HL-60 (cell line): ENCODE measurements at regions not wholly inside any gene's neighbourhood (a gene's known extent, or its start where the extent isn't known, plus 50 kb on each side); places are given as distances from the start of the nearest gene placed in this dataset.

ENCODE experiments used
- DNase-seq, 2 experiments: peaks; one replicate each; pipeline ENCODE4 v3.0.0-alpha.2; 2010 to 2020; ENCODE audit warnings: low read depth in 1 of 2, low spot score in 1 of 2
- H3K27ac ChIP-seq: fragments of 250-450 bp; sonication (Bioruptor Pico); replicated peaks from 2 replicates; pipeline ENCODE4 v1.5.1; 2020; ENCODE audit warnings: mild to moderate bottlenecking, moderate library complexity
- H3K27me3 ChIP-seq: fragments of 250-450 bp; sonication (Bioruptor Pico); 2 replicates; pipeline ENCODE4 v1.5.1; 2021; ENCODE audit warnings: mild to moderate bottlenecking, moderate library complexity; ENCODE audit not compliant: insufficient read depth, poor library complexity, severe bottlenecking
- H3K4me3 ChIP-seq: replicated peaks from 2 replicates; pipeline ENCODE4 v1.5.1; 2011; ENCODE audit warnings: mild to moderate bottlenecking, control low read depth, low read length; ENCODE audit not compliant: insufficient read depth
- GABPA ChIP-seq: IDR thresholded peaks from 2 replicates; pipeline ENCODE4 v1.6.1; 2012; ENCODE audit warnings: low read depth
- POLR2AphosphoS5 ChIP-seq: IDR thresholded peaks from 2 replicates; pipeline ENCODE4 v1.6.1; 2012; ENCODE audit warnings: low read depth
- SPI1 ChIP-seq: IDR thresholded peaks from 2 replicates; pipeline ENCODE4 v1.6.1; 2012; ENCODE audit warnings: low read depth, mild to moderate bottlenecking, borderline replicate concordance
- TF ChIP-seq, protein P1 (sequence below): IDR thresholded peaks from 2 replicates; pipeline ENCODE4 v1.6.1; 2012; ENCODE audit warnings: low read depth; ENCODE audit not compliant: insufficient replicate concordance
- TF ChIP-seq, protein P2 (sequence below): IDR thresholded peaks from one replicate; pipeline ENCODE4 v1.5.1; 2011; ENCODE audit warnings: low read length, control low read depth, inconsistent platforms; ENCODE audit not compliant: insufficient read depth

DNA sequence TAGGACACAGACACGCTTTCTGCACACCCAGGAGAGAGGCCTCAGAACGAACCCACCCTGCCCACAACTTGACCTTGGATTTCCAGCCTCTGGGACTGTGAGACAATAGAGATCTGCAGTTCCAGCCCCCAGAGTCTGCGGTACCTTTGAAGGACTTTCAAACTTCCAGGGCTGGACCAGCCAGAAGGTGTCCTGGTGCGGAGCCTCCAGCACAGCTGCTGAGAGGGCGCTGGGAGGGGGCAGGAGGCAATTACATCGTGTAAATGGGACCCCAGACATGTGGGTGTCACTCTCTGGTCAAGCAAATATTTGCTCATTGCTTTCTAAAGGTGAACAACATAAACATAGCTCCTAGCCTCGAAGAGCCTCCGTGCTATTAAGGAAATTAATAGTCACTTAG lies 58.7 kb upstream of the ACTRT2 start:
- no peak for DNase-seq
- Histone ChIP-seq H3K27me3 (no peaks in the 10 kb centered on the region), H3K27ac (no peak overlapping the region), H3K4me3 (no peak overlapping the region)
- TF ChIP-seq GABPA (no peak), SPI1 (no peak)
- TF ChIP-seq, protein P1, sequence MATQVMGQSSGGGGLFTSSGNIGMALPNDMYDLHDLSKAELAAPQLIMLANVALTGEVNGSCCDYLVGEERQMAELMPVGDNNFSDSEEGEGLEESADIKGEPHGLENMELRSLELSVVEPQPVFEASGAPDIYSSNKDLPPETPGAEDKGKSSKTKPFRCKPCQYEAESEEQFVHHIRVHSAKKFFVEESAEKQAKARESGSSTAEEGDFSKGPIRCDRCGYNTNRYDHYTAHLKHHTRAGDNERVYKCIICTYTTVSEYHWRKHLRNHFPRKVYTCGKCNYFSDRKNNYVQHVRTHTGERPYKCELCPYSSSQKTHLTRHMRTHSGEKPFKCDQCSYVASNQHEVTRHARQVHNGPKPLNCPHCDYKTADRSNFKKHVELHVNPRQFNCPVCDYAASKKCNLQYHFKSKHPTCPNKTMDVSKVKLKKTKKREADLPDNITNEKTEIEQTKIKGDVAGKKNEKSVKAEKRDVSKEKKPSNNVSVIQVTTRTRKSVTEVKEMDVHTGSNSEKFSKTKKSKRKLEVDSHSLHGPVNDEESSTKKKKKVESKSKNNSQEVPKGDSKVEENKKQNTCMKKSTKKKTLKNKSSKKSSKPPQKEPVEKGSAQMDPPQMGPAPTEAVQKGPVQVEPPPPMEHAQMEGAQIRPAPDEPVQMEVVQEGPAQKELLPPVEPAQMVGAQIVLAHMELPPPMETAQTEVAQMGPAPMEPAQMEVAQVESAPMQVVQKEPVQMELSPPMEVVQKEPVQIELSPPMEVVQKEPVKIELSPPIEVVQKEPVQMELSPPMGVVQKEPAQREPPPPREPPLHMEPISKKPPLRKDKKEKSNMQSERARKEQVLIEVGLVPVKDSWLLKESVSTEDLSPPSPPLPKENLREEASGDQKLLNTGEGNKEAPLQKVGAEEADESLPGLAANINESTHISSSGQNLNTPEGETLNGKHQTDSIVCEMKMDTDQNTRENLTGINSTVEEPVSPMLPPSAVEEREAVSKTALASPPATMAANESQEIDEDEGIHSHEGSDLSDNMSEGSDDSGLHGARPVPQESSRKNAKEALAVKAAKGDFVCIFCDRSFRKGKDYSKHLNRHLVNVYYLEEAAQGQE = no peak

DNA sequence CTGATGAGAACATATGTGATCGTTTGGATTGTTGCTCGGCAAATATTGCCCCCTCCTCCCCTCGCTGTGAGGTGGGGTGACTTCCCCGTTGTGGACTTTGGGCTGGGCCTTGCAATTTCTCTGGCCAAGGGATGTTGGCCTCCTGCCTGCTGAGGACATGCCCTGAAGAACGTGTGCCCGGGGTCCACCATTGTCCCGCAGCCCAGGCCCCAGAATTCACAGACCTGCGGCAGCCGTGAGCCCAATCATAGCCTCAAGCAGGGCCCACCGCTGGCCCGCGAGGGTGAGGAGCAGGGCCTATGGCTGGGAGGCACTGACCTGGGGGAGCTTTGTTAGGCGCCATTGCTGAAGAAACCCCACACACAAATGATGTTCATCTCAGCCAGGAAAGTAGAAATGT lies 58.3 kb upstream of the ACTRT2 start:
- Histone ChIP-seq H3K4me3 (no peak overlapping the region), H3K27me3 (no peaks in the 10 kb centered on the region), H3K27ac (no peak overlapping the region)
- no peak for DNase-seq
- TF ChIP-seq, protein P1 = no peak
- TF ChIP-seq, protein P2, sequence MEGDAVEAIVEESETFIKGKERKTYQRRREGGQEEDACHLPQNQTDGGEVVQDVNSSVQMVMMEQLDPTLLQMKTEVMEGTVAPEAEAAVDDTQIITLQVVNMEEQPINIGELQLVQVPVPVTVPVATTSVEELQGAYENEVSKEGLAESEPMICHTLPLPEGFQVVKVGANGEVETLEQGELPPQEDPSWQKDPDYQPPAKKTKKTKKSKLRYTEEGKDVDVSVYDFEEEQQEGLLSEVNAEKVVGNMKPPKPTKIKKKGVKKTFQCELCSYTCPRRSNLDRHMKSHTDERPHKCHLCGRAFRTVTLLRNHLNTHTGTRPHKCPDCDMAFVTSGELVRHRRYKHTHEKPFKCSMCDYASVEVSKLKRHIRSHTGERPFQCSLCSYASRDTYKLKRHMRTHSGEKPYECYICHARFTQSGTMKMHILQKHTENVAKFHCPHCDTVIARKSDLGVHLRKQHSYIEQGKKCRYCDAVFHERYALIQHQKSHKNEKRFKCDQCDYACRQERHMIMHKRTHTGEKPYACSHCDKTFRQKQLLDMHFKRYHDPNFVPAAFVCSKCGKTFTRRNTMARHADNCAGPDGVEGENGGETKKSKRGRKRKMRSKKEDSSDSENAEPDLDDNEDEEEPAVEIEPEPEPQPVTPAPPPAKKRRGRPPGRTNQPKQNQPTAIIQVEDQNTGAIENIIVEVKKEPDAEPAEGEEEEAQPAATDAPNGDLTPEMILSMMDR = no peak
- TF ChIP-seq GABPA = no peak
- TF ChIP-seq SPI1 = no peak
- TF ChIP-seq POLR2AphosphoS5 = no peak

DNA sequence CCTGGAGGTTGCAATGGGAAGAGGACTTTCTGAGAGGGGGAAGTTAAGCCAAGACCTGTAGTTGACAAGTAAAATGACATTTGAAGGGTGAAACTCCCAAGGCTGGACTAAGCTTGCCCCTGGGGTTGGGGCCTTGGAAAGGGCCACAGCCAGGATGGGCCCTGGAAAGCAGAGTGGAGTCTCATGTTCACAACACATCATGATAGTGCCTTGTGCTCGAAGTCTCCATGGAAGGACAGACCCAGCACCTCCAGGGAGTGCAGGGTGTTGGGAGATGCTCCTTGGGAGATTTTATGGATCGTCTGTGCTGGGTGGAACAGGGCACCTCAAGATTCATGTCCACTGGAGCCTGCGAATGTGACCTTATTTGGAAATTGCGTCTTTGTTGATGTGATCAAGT lies 55.6 kb upstream of the ACTRT2 start:
- no peak overlapping the region for H3K27ac ChIP-seq
- TF ChIP-seq POLR2AphosphoS5 = no peak
- TF ChIP-seq, protein P1 = no peak
- TF ChIP-seq, protein P2 = no peak
- TF ChIP-seq SPI1 = no peak
- no peak for TF ChIP-seq GABPA
- H3K27me3 ChIP-seq = no peaks in the 10 kb centered on the region
- DNase-seq = no peak
- H3K4me3 ChIP-seq = no peak overlapping the region
